IPS-18a (cell line): ENCODE measurements at regions not wholly inside any gene's neighbourhood (a gene's known extent, or its start where the extent isn't known, plus 50 kb on each side); places are given as distances from the start of the nearest gene placed in this dataset.

Experiments
- H3K27ac ChIP-seq: one replicate; pipeline ENCODE4 v1.5.1; 2013; ENCODE audit warnings: low read length
- H3K27me3 ChIP-seq: one replicate; pipeline ENCODE4 v1.6.1; 2013; ENCODE audit warnings: mild to moderate bottlenecking, low read length; ENCODE audit not compliant: control insufficient read depth, insufficient read depth
- H3K36me3 ChIP-seq: one replicate; pipeline ENCODE4 v1.6.1; 2013; ENCODE audit warnings: low read depth, low read length; ENCODE audit not compliant: control insufficient read depth
- H3K4me1 ChIP-seq: one replicate; pipeline ENCODE4 v1.6.1; 2013; ENCODE audit warnings: low read depth, low read length; ENCODE audit not compliant: control insufficient read depth
- H3K4me3 ChIP-seq: one replicate; pipeline ENCODE4 v1.5.1; 2013; ENCODE audit warnings: low read length
- H3K9ac ChIP-seq: one replicate; pipeline ENCODE4 v1.6.1; 2013; ENCODE audit warnings: mild to moderate bottlenecking, low read length, moderate library complexity
- H3K9me3 ChIP-seq: one replicate; pipeline ENCODE4 v1.6.1; 2013; ENCODE audit warnings: low read depth, low read length; ENCODE audit not compliant: control insufficient read depth

DNA sequence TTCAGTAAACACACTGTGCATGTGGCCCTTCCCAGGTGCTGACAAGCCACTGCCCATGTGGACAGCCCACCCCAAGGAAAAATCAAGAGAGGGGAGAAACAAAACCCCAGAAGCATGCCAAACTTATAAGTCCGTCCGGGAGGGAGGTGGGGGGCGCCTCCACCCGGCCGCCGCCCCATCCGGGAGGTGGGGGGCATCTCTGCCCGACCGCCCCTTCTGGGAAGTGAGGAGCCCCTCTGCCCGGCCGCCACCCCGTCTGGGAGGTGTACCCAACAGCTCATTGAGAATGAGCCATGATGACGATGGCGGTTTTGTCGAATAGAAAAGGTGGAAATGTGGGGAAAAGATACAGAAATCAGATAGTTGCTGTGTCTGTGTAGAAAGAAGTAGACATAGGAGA is 53.8 kb upstream of the C2CD4B start:
- H3K27ac ChIP-seq, result no peak overlapping the region
- H3K27me3 ChIP-seq, result no peaks in the 10 kb centered on the region
- no peaks in the 10 kb centered on the region for H3K4me1 ChIP-seq
- H3K4me3 ChIP-seq, result no peak overlapping the region
- peaks cover 18% of the 10 kb centered on the region for H3K9me3 ChIP-seq
- H3K36me3 ChIP-seq, result no peaks in the 10 kb centered on the region
- H3K9ac ChIP-seq, result no peak overlapping the region

DNA sequence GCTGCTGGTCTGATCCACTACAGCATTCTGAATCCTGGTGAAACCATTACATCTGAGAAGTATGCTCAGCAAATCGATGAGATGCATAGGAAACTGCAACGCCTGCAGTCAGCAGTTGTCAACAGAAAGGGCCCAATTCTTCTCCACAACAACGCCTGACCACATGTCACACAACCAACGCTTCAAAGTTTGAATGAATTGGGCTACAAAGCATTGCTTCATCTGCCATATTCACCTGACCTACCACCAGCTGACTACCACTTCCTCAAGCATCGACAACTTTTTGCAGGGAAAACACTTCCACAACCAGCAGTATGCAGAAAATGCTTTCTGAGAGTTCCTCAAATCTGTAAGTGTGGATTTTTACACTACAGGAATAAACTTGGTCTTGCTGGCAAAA is 54.7 kb upstream of the C2CD4B start:
- no peak overlapping the region for H3K9ac ChIP-seq
- H3K9me3 ChIP-seq, result peaks cover 18% of the 10 kb centered on the region
- no peak overlapping the region for H3K4me3 ChIP-seq
- no peaks in the 10 kb centered on the region for H3K27me3 ChIP-seq
- H3K27ac ChIP-seq, result no peak overlapping the region
- H3K4me1 ChIP-seq, result no peaks in the 10 kb centered on the region
- H3K36me3 ChIP-seq, result no peaks in the 10 kb centered on the region

DNA sequence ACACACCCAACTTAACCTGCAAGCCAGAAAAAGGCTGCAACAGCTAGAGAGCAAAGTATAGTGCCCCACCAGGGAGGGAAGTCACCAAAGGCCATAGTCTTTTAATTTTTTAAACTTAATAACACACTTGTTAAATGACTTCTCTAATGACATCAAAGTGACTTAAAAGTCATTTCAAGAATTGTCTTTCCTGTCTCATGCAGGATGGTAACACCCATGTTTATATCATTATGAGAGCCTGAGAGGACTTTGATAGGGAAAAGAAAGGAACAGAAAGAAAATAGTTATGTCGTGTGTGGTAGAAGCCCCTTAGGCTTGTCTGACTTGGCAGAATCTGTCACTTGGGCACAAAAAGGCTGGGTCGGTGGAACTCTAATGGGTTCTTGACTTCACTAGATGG is 57.9 kb upstream of the C2CD4B start:
- Histone ChIP-seq H3K36me3 (no peaks in the 10 kb centered on the region), H3K9ac (no peak overlapping the region), H3K9me3 (peaks cover 3% of the 10 kb centered on the region), H3K4me3 (no peak overlapping the region), H3K4me1 (no peaks in the 10 kb centered on the region), H3K27ac (no peak overlapping the region), H3K27me3 (no peaks in the 10 kb centered on the region)

DNA sequence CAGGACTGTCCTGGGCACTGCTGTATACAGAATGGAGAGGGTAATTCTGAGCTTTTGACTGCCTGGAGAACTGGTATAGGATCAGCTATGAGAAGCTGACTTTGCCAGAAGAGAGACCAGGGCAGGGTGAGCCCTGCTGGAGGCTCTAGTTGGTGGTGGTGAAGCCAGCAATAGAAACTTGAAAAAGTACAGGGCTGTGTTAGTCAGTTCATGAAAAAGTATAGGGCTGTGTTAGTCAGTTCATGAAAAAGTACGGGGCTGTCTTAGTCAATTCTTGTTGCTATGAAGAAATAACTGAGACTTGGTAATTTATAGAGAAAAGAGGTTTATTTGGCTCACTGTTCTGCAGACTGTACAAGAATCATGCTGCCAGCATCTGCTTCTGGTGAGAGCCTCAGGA is 63.5 kb upstream of the C2CD4B start:
- no peaks in the 10 kb centered on the region for H3K4me1 ChIP-seq
- no peaks in the 10 kb centered on the region for H3K9me3 ChIP-seq
- H3K36me3 ChIP-seq, result no peaks in the 10 kb centered on the region
- H3K9ac ChIP-seq, result no peak overlapping the region
- H3K27me3 ChIP-seq, result no peaks in the 10 kb centered on the region
- no peak overlapping the region for H3K27ac ChIP-seq
- no peak overlapping the region for H3K4me3 ChIP-seq

DNA sequence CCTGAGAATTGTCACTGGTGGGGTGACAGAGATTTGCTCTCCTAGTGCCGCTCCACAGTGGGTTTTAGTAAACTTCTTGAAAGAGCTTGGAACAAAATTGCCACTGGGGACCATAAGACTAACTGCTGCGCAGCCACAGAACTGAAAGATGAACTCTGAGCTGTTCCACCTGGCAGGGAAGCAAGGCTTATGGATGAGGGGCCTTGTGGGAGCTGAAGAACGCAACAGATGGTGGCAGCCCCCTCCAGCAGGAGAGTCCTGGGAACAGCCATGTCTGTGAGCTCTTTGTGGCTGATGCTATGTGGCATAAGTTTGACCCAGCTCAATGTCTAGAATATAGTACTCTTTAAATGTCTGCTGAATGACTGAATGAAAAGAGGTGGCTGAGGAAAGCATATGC is 66.8 kb upstream of the C2CD4B start:
- Histone ChIP-seq H3K27me3 (no peaks in the 10 kb centered on the region), H3K9ac (no peak overlapping the region), H3K4me1 (no peaks in the 10 kb centered on the region), H3K27ac (no peak overlapping the region), H3K9me3 (no peaks in the 10 kb centered on the region), H3K36me3 (no peaks in the 10 kb centered on the region), H3K4me3 (no peak overlapping the region)

DNA sequence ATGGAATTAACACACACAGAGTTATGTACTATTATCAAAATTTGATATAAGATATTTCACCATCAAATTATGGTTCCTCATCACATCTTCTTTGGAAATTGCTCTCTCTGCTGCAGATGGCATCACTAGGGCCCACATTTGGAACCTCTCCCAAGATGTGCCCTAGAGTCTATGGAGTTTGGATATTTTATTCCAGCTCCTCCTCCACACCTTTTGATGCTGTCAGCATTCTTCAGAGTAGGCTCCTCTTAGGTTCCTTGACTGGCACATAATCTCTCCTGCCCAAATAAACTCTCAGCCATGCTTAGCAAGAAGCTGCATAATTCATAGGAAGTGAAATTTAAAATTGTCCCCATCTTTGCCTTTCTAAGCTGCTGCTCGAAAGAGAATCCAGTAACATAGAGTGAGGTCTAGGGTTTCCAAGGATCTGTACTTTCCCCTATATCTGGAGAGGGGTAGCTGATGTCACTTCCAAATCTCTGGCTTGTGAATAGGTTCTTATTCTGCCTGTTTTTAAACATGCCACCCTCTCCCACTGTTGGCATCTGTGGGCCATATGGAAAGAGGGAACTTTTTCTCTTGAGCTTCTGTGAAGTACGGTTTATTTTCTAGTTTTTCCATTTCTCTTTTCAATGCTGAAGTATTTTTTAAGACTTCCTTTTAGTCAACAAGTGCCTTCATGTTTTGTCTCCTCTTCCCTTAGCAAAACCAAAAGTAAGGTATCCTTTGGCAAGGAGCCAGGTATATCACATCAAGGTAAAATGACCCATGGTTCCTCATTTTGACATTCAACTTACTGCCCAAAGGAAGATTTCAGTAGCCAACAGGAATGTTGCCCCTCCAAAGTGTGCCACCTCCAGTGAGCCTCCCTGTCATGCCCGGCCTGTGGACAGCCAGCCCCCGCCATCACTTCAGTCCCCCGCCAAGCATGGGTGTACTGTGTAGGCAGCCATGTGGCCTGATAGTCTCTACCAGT is 75.3 kb upstream of the C2CD4B start:
- H3K9ac ChIP-seq, result no peak overlapping the region
- H3K4me3 ChIP-seq, result no peak overlapping the region
- H3K36me3 ChIP-seq, result no peaks in the 10 kb centered on the region
- peaks cover 3% of the 10 kb centered on the region for H3K9me3 ChIP-seq
- H3K27ac ChIP-seq, result no peak overlapping the region
- no peaks in the 10 kb centered on the region for H3K4me1 ChIP-seq
- H3K27me3 ChIP-seq, result no peaks in the 10 kb centered on the region

DNA sequence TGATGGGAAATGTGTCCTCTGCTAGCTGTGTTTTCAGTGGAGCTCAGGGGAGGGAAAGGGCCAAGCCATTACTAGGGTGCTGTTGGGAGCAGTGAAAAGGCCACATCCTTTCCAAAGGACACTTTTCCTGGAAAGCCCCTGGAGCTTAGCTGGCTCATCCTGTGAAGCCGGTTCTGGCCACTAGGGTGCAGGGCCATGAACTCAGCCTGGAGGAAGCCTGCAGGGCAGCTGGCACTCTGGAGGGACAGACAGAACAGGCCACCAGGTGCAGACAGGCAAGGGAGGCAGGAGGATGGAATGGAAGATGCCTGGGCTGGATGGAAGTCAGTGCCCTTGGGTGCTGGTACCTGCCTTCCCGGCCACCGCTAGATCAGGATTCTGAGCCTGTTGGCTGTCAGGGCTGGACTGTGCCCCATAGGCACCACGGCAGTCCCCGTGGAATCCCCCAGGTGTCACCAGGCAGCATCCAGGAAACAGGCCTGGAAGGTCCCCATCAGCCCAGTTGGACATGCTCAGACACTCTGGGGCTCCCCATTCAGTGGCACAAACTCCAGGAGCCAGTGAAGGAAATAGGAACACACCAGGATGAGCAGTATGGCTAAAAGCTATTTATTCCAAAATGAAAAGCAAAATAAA is 76.2 kb upstream of the C2CD4B start:
- Histone ChIP-seq H3K4me1 (no peaks in the 10 kb centered on the region), H3K27me3 (no peaks in the 10 kb centered on the region), H3K4me3 (no peak overlapping the region), H3K27ac (no peak overlapping the region), H3K9ac (no peak overlapping the region), H3K36me3 (no peaks in the 10 kb centered on the region), H3K9me3 (peaks cover 3% of the 10 kb centered on the region)

DNA sequence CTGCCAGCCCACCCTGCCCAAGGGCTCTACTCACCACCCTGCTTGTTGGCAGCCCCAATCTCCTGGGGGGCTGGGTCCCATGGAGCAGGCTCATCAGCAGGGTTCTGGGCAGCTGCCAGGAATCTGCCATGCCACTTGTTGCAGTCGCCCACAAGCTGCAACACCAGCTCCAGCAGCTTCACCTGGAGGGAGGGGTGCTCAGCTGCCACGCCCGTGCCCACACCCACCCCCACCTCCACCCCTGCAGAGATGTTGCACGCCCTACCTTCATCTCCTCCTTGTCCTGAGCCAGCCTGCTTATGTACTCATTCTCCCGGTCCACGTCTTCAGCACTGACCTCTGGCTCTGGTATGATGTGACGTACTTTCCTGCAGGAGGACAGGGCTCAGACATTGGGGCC is 77.9 kb upstream of the C2CD4B start:
- Histone ChIP-seq H3K4me3 (no peak overlapping the region), H3K36me3 (no peaks in the 10 kb centered on the region), H3K9me3 (peaks cover 2% of the 10 kb centered on the region), H3K4me1 (no peaks in the 10 kb centered on the region), H3K27me3 (no peaks in the 10 kb centered on the region), H3K9ac (no peak overlapping the region), H3K27ac (no peak overlapping the region)

DNA sequence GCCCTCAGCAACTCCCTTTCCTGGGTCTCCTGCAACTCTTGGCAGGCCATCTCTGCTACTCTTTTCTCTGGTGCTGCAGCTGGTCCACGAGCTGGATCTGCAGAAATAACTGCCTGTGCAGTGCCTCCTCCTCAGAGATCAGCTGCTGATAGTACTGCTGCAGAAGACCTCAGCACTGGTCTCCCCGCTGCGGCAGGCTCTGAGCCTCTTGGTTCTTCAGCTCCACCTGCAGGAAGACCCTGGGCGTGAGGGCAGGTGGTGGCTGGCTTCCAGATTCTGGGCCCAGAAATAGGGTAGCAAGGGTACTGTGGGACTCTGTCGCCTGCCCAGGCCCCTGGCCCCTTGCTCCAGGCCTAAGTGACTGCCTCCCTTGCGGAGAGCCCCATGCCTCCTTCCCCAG is 79.7 kb upstream of the C2CD4B start:
- H3K9ac ChIP-seq, result no peak overlapping the region
- no peaks in the 10 kb centered on the region for H3K36me3 ChIP-seq
- H3K4me3 ChIP-seq, result no peak overlapping the region
- H3K27me3 ChIP-seq, result no peaks in the 10 kb centered on the region
- H3K27ac ChIP-seq, result no peak overlapping the region
- H3K9me3 ChIP-seq, result no peaks in the 10 kb centered on the region
- H3K4me1 ChIP-seq, result no peaks in the 10 kb centered on the region

DNA sequence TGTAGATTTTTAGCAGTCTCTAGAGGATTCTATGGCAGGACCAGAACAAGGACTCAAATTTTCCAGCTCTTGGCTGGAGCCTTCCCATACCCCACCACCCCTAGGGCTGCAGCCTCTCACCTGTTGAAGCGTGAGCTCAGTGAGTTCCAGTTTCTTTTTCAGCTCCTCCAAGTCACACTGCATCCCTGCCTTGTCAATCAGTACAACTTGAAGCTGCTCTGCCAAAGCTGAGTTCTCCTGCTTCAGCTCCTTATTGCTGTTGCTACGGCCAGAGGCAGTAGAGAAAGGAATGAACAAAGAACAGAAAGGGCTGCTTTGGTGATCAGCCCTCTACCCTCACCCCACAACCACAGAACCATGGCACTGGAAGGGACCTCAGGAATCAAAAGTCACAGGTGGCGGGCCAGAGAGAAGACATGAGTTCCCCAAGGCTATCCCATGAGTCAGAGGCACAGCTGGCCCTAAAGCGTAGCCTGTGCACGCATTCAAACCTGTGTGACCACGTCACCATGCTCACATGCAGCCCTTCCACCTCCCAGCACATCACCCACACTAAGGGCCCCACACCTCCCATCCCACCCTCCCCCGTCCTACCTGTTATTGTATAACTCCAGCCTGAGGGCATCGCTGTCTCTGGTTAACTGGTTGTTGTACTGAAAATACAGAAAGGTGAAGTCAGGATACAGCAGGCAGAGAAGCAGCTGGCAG is 83.3 kb upstream of the C2CD4B start:
- Histone ChIP-seq H3K36me3 (no peaks in the 10 kb centered on the region), H3K4me1 (no peaks in the 10 kb centered on the region), H3K9ac (no peak overlapping the region), H3K27ac (no peak overlapping the region), H3K4me3 (no peak overlapping the region), H3K9me3 (no peaks in the 10 kb centered on the region), H3K27me3 (no peaks in the 10 kb centered on the region)

DNA sequence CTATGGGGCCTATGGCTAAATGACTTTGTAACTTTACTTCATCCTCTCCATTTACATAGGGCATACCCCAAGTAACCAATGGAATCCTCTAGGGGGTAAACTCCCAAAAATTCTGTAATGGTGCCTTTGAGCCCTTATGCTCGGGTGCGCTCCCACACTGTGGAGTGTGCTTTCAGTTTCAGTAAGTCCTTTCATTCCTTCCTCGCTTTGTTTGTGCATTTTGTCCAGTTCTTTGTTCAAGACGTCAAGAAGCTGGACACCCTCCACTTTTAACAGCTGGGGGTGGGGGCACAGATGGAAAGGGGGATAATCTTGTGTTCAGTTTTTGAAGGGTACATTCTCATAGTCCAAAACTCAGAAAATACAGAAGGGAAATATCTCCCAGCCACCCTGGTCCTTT is 84.4 kb upstream of the C2CD4B start:
- H3K36me3 ChIP-seq, result no peaks in the 10 kb centered on the region
- no peaks in the 10 kb centered on the region for H3K9me3 ChIP-seq
- no peak overlapping the region for H3K9ac ChIP-seq

More for the DNA sequence above, 84.4 kb upstream of the C2CD4B start:
- H3K27me3 ChIP-seq, result no peaks in the 10 kb centered on the region
- no peak overlapping the region for H3K27ac ChIP-seq
- no peak overlapping the region for H3K4me3 ChIP-seq
- H3K4me1 ChIP-seq, result no peaks in the 10 kb centered on the region
